HL-60/S4 (cell line): ENCODE measurements at regions not wholly inside any gene's neighbourhood (a gene's known extent, or its start where the extent isn't known, plus 50 kb on each side); places are given as distances from the start of the nearest gene placed in this dataset.

Experiments
- in situ Hi-C: fragments of 300-500 bp; cut with MboI; formaldehyde crosslinking; loops from 2 replicates; pipeline ENCODE4 v1.14.3; 2022; ENCODE audit warnings: low sequenced_read_pairs

DNA sequence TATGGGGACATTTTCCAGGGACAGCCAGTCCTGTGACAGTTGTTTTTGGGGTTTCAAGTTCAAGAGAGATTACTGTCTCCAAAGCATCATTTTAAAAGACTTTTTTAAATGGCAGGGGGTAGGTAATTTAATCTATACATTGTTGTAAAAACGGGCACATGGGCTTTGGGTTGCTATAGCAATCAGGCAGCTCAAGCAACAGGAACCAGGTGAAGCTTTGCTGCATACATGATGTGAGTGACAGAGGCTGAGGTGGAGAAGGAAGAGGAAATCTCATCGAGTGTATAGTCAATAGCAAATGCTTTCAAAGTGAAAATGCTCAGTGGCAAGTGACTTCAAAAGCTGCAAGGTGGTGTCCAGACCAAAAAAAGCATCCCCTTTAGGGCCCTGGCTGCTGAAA is 277.4 kb upstream of the JAG1 start:
- in situ Hi-C loops: no loop called here

DNA sequence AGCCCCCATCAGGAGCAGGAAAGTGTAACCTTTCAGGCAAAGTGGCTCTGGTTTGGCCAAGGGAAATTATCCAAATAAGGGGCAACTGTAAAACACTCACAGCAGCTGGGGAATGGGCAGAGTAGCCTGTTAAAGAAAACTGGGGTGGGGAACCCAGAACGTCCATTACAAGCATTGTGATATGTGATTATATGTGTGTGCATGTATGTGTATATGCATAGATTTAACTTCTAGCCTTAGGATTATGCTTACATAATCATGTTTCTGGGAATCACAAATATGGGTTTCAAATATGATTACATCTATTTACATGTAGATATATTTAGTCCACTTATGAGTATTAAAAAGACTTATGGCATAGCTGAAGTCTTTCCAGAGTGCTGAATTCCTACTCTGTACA is 278.1 kb upstream of the JAG1 start:
- in situ Hi-C loops: no loop called here

- in situ Hi-C loops: no loop called here
These were observed 279.6 kb upstream of the JAG1 start for GRCh38 chr20:10953437-10953836.

GRCh38 chr20:10954137-10954840 is 280.5 kb upstream of the JAG1 start:
- in situ Hi-C loops: no loop called here

DNA sequence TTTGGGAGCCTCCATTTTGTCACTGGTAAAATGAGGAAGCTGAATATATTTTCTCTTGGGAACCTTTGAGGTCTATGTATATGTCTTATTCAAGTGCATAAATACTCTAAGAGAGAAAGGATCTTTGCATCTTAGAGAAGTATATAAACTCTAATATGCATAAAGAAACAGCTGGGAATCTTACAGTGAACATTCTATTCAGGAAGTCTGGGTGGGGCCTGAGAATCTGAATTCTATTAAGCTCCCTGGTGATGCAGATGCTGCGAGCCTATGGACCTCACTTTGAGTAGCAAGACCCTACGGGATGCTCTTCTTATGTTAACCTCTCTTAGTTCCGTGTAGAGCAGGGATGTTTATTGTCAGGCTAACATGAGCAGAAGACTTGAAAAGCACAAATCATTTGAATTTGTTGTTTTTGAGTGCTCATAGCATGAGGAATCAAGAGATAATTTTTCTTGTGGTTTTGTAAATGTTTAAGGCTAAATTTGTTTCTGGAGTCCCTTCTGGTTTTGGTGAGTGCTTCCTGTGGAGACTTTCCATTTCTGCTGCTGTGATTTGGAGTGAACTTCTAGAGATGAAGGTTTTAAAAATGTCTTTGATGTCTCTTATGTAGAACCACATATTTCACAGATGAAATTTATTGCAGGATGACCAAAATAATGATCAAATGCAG is 281.2 kb upstream of the JAG1 start:
- in situ Hi-C loops: no loop called here

- in situ Hi-C loops: no loop called here
These were observed 284.5 kb upstream of the JAG1 start for GRCh38 chr20:10958279-10958678.

DNA sequence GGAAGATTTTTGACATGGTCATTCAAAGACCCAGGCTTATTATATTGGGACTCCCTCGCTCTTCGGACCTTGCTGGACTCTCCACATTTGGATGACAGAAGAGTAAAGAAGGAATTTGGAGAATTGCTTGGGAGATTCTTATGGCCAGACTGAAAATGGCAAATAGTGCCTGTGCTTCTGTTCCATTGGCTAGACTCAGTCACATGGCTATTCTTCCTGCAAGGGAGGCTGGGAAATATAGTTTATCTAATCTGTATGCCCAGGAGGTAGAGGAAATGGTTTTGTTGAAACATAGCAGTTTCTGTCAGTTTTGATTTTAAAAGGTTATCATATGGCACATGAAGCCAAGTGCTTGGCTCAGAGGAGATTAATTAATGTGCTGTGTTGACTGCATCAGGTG is 286.6 kb upstream of the JAG1 start:
- in situ Hi-C loops: no loop called here

DNA sequence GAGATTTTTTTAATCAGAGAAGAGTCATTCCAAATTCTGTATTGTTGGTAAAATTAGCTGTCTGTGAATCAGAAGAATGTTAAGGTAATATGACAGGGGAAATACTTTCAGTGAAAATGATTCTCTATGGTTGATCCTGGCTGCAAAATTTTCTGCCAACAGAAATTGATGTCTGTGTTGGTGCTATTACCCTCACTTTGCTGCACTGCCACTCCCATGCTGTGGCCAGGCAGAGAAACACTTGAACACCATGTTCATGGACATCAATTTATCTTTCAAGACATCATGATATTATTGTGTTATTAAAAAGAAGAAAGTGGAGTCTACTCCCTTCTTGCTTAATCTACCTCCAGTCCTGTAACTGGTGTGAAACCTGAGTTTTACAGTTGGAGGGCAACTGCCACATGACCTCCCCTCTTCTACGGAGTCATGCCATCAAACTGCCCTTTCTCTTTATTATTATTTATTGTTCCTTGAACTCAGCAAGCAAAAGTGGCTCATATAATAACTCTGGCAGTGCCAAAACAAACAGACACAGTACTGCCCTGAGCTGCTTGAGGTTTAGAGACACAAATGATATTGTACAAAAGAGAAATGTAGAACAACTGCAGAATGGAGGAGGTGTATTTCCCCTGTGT is 288.0 kb upstream of the JAG1 start:
- in situ Hi-C loops: no loop called here

GRCh38 chr20:10962937-10963336 is 289.1 kb upstream of the JAG1 start:
- in situ Hi-C loops: no loop called here

- in situ Hi-C loops: no loop called here
These were observed 290.0 kb upstream of the JAG1 start for GRCh38 chr20:10963717-10964266.

- in situ Hi-C loops: no loop called here
These were observed 292.2 kb upstream of the JAG1 start for GRCh38 chr20:10965936-10966470.

GRCh38 chr20:10970109-10970508 is 296.3 kb upstream of the JAG1 start:
- in situ Hi-C loops: no loop called here

GRCh38 chr20:10971096-10971495 is 297.3 kb upstream of the JAG1 start:
- in situ Hi-C loops: no loop called here

GRCh38 chr20:10972219-10972860 is 298.5 kb upstream of the JAG1 start:
- in situ Hi-C loops: no loop called here

GRCh38 chr20:10976051-10976450 is 302.3 kb upstream of the JAG1 start:
- in situ Hi-C loops: no loop called here

DNA sequence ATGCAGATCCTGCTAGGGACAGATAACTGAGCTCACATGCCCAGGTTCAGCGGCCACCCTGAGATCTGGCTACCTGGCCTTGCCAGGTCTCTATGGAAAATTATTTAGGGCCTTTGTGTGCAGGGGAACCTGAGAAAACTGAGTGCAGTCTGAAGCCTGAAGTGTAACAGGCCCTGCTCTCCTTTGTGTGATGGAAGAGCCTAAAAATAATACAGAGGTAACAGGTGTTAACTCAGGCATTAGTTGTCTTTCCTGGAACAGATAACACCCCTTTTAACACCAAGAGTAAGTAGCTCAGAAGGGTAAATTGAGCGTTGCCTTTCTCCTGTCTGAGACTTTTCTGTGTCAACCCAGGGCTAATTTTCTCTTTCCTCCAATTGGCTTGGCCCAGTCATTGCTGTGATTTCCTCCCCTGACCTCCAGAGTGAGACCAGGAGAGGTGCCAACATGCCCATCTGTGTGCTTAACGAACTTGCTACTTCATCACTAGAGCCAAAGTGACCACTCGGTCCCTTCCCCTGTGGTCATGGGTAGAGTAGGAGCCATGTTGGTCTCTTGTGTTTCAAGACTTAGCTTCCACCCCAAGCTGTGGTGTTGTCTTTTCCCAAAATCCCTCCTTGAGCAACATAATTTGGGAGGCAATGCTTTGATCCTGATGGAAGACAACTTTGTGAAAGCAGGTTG is 304.4 kb upstream of the JAG1 start:
- in situ Hi-C loops: no loop called here

DNA sequence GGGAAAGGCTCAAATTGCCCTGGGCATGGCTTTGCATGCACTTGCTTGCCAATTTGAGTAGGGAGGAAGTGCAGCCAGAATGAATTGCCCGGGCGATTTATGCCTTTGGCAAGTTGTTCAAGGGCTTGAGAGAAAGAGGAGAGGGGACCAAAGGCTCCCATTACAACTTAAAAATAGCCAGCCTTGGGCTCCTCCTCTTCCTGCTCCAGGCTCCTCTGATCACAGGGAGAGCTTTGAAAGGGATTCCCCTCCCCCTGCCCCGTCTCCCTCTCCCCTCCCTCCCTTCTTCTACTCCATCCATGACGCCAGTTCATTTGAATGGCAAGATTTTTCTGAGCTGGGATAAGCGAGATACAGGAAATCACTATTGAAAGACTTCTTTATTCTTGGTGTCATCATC is 304.9 kb upstream of the JAG1 start:
- in situ Hi-C loops: no loop called here

DNA sequence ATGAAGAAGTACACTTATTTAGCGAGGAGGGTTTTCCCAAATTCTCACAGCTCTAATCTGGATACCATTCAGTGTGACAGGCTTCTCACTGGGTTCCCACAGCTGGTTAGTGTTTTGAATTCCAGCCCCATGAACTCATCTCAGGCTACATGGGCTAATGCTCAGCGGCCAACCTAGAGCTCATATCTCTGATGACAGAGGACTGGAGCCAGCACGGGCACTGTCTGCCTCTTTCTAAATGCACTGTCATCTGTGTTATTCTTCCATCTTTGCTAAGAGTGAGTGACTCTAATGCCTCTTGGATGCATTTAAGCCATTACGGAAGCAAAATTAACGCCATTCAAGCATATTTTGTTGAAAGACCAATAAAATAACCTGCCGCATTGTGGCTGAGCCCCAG is 308.9 kb upstream of the JAG1 start:
- in situ Hi-C loops: no loop called here

- in situ Hi-C loops: no loop called here
These were observed 310.5 kb upstream of the JAG1 start for GRCh38 chr20:10984294-10984693.

DNA sequence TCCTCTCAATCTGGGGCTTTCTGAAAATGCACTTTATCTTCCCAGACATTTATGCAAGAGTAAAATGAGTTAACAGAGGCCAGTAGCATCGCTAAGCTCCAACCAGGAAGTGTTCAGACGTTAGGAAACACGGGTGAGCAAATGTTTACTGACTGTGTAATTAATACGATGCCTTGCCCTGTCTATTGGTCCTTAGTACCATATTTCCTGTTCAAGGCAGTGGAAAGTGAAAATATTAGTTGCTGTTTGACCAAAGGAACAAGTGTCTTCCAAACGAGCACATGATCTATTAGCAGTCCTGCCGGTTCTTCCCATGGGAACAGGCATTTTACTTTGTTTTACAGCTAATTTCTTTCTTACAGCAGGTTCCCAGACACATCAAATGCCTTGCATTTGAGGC is 311.1 kb upstream of the JAG1 start:
- in situ Hi-C loops: no loop called here

DNA sequence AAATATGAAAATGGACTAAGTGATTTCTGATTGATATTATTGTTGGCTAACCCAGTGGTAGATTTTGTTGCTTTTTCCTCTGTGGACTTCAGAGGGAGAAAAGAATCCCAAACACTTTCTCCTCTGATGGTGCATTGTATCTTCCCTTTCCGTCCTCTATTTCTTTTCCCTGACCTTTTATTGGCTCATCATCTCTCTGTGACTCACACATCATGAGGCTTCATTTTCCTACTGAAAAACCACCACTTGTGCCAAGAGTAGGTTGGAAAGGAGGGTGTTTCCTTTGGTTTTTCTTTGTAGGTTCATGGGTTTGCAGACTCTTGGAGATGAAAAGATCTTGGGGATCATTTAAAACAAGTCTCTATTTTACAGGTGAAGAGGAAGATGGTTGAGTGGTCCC is 311.7 kb upstream of the JAG1 start:
- in situ Hi-C loops: no loop called here
